ENCODE measurements at regions not wholly inside any gene's neighbourhood (a gene's known extent, or its start where the extent isn't known, plus 50 kb on each side); places are given as distances from the start of the nearest gene placed in this dataset.

- TF ChIP-seq, protein P1, sequence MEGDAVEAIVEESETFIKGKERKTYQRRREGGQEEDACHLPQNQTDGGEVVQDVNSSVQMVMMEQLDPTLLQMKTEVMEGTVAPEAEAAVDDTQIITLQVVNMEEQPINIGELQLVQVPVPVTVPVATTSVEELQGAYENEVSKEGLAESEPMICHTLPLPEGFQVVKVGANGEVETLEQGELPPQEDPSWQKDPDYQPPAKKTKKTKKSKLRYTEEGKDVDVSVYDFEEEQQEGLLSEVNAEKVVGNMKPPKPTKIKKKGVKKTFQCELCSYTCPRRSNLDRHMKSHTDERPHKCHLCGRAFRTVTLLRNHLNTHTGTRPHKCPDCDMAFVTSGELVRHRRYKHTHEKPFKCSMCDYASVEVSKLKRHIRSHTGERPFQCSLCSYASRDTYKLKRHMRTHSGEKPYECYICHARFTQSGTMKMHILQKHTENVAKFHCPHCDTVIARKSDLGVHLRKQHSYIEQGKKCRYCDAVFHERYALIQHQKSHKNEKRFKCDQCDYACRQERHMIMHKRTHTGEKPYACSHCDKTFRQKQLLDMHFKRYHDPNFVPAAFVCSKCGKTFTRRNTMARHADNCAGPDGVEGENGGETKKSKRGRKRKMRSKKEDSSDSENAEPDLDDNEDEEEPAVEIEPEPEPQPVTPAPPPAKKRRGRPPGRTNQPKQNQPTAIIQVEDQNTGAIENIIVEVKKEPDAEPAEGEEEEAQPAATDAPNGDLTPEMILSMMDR (IDR thresholded peaks at IDR 0.05): no peak
- Histone ChIP-seq H3K9me3 (no peaks in the 10 kb centered on the region), H3K36me3 (no peaks in the 10 kb centered on the region), H3K4me1 (peaks cover 0 to 21% (median 5%) of the 10 kb centered on the region in 9 donors), H3K27ac (peak overlapping the region in 4 of 10 donors; percentile 8 to 60 (median 16)), H3K4me3 (no peak overlapping the region), H3K27me3 (no peaks in the 10 kb centered on the region)
- intact Hi-C loops (cut with DNase I): loop anchor here in 1 of 10 donors (5.0 kb wide), 1 partner anchor 40 kb away; no protein-coding TSS in a partner anchor
- DNase-seq: no peak
- ATAC-seq: peak in 3 of 8 donors; percentile 22 to 23 (median 22)
- 81 to 82% methylated on average over 9 of the region's 9 CpGs for WGBS, 2 donors
Measured at GRCh38 chr7:47191876-47192291, 390.0 kb downstream of the TNS3 start.

DNA sequence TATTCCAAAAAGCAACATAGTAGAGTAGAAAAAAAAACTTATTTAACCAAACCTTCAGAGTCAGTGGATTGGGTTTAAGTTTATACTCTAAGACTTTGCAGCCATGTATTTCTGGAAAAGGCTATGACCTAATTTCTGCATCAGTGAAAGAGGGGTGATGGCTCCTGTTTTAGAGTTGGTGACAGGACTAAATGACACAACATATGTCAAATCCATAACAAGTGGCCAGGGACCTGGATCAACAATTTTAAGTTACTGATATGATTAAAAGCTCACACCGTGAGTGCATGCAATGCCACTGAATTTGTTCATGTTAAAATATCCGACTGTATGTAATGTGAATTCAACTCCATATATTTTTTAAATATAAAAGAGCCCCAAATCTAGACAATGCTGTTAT, 390.6 kb downstream of the TNS3 start:
- 51 to 62% methylated on average over 2 of the region's 2 CpGs for WGBS, 2 donors
- H3K4me3 ChIP-seq: no peak overlapping the region
- TF ChIP-seq, protein P1 (IDR thresholded peaks at IDR 0.05): no peak
- intact Hi-C loops (cut with DNase I): loop anchor here in 1 of 10 donors (5.0 kb wide), 1 partner anchor 41 kb away; no protein-coding TSS in a partner anchor
- peaks cover 0 to 20% (median 5%) of the 10 kb centered on the region in 9 donors for H3K4me1 ChIP-seq
- H3K9me3 ChIP-seq: no peaks in the 10 kb centered on the region
- DNase-seq: no peak
- H3K27me3 ChIP-seq: no peaks in the 10 kb centered on the region
- H3K36me3 ChIP-seq: no peaks in the 10 kb centered on the region
- H3K27ac ChIP-seq: peak overlapping the region in 7 of 10 donors; percentile 3 to 64 (median 9)
- peak in 7 of 8 donors; percentile 31 to 73 (median 62) for ATAC-seq

GRCh38 chr7:47190462-47190861, 391.4 kb downstream of the TNS3 start:
- Histone ChIP-seq H3K4me1 (peaks cover 4 to 25% (median 9%) of the 10 kb centered on the region in 9 donors), H3K27ac (peak overlapping the region in 6 of 10 donors; percentile 9 to 64 (median 28)), H3K9me3 (no peaks in the 10 kb centered on the region), H3K36me3 (no peaks in the 10 kb centered on the region), H3K27me3 (no peaks in the 10 kb centered on the region), H3K4me3 (no peak overlapping the region)
- TF ChIP-seq, protein P1 (IDR thresholded peaks at IDR 0.05): no peak
- 36 to 40% methylated on average over 4 of the region's 4 CpGs for WGBS, 2 donors
- DNase-seq: no peak
- intact Hi-C loops (cut with DNase I): loop anchor here in 1 of 10 donors (5.0 kb wide), 1 partner anchor 42 kb away; no protein-coding TSS in a partner anchor
- ATAC-seq: peak in 3 of 8 donors; percentile 33 to 45 (median 36)

DNA sequence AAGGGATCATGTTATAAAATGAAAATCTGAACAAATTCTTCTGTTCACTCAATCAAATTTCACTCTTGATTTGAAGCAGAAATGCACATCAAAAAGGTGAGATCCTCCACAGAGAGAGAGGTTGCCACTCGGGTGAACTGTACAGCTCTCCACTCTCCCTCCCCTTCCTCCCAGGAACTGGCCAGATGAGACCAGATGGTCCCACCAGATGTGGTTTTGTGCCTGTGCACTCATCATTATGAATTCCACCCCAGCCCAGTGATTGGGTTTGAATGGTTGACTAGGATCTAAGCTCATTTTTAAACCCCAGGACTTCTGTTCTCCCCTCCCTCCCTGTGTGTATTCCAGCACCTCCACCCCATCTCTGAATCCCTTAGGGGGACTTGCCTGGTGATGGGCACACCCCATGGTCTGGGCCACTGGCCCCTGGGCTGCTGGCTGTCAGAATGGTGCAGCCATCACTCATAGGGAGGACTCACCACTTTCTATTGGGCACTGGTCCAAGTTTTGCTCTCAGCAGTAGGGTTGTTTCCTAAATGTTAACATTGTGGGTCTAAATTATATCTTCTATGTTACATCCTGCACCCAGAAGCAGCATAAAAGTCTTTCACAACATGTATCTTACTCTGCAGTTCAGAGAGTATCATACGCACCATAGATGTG, 393.1 kb downstream of the TNS3 start:
- DNase-seq: no peak
- H3K4me1 ChIP-seq: peaks cover 8 to 42% (median 19%) of the 10 kb centered on the region in 9 donors
- no peak overlapping the region for H3K27ac ChIP-seq
- no peaks in the 10 kb centered on the region for H3K27me3 ChIP-seq
- intact Hi-C loops (cut with DNase I): loop anchor here in 4 of 10 donors (10.0 kb wide), 4 partner anchors 46 to 1274 kb away; no protein-coding TSS in a partner anchor
- H3K4me3 ChIP-seq: no peak overlapping the region
- 68 to 73% methylated on average over 2 of the region's 2 CpGs for WGBS, 2 donors
- ATAC-seq: no peak
- TF ChIP-seq, protein P1 (IDR thresholded peaks at IDR 0.05): no peak
- H3K36me3 ChIP-seq: no peaks in the 10 kb centered on the region
- H3K9me3 ChIP-seq: no peaks in the 10 kb centered on the region
